Left ventricle myocardium inferior (tissue), 1 donor: ENCODE measurements at regions not wholly inside any gene's neighbourhood (a gene's known extent, or its start where the extent isn't known, plus 50 kb on each side); places are given as distances from the start of the nearest gene placed in this dataset.

Experiments used
- DNase-seq: peaks from one replicate; pipeline ENCODE4 v3.0.0-alpha.2; 2020
- H3K27ac ChIP-seq: fragments of 200-600 bp; replicated peaks from 2 replicates; pipeline ENCODE4 v1.8.0; 2021
- H3K27me3 ChIP-seq: fragments of 200-600 bp; 2 replicates; pipeline ENCODE4 v1.8.0; 2021; ENCODE audit warnings: low read depth
- H3K36me3 ChIP-seq: fragments of 200-600 bp; 2 replicates; pipeline ENCODE4 v1.8.0; 2021
- H3K4me1 ChIP-seq: fragments of 200-600 bp; 2 replicates; pipeline ENCODE4 v1.8.0; 2021
- H3K4me3 ChIP-seq: fragments of 200-600 bp; 2 replicates; pipeline ENCODE4 v1.8.0; 2021; ENCODE audit warnings: mild to moderate bottlenecking, moderate library complexity
- H3K9me3 ChIP-seq: fragments of 200-600 bp; replicated peaks from 2 replicates; pipeline ENCODE4 v1.8.0; 2021
- CTCF ChIP-seq: fragments of 200-600 bp; IDR thresholded peaks from 2 replicates; pipeline ENCODE4 v1.8.0; 2021; ENCODE audit warnings: antibody characterized with exemption, mild to moderate bottlenecking, borderline replicate concordance
- intact Hi-C: fragments of 100-400 bp; cut with micrococcal nuclease; formaldehyde crosslinking; loops from one replicate; pipeline ENCODE4 v1.11.0; 2022
- donor health status: DM: no; HTN: yes; CAD: no; lungs with severe emphysema.

GRCh38 chr1:93739472-93739871, 57.8 kb upstream of the BCAR3 start:
- H3K27me3 ChIP-seq: no peaks in the 10 kb centered on the region
- no peak overlapping the region for H3K27ac ChIP-seq
- H3K36me3 ChIP-seq: no peaks in the 10 kb centered on the region
- DNase-seq: no peak
- no peak overlapping the region for H3K4me3 ChIP-seq
- intact Hi-C loops: no loop called here
- peaks cover 15% of the 10 kb centered on the region for H3K4me1 ChIP-seq
- H3K9me3 ChIP-seq: no peaks in the 10 kb centered on the region
- no peak for TF ChIP-seq CTCF

- DNase-seq: no peak
- intact Hi-C loops: no loop called here
- no peak overlapping the region for H3K4me3 ChIP-seq
- peaks cover 15% of the 10 kb centered on the region for H3K4me1 ChIP-seq
- H3K27ac ChIP-seq: no peak overlapping the region
- H3K36me3 ChIP-seq: no peaks in the 10 kb centered on the region
- H3K27me3 ChIP-seq: no peaks in the 10 kb centered on the region
- TF ChIP-seq CTCF: no peak
- no peaks in the 10 kb centered on the region for H3K9me3 ChIP-seq
Observed at GRCh38 chr1:93738926-93739325, 57.3 kb upstream of the BCAR3 start.

- Histone ChIP-seq H3K36me3 (no peaks in the 10 kb centered on the region), H3K27me3 (no peaks in the 10 kb centered on the region), H3K4me3 (no peak overlapping the region), H3K4me1 (peaks cover 15% of the 10 kb centered on the region), H3K27ac (no peak overlapping the region), H3K9me3 (no peaks in the 10 kb centered on the region)
- no peak for TF ChIP-seq CTCF
- DNase-seq: no peak
- intact Hi-C loops: no loop called here
Observed at GRCh38 chr1:93738075-93738622, 56.5 kb upstream of the BCAR3 start.

GRCh38 chr1:93735722-93736121, 54.1 kb upstream of the BCAR3 start:
- H3K36me3 ChIP-seq: no peaks in the 10 kb centered on the region
- intact Hi-C loops: no loop called here
- H3K27ac ChIP-seq: no peak overlapping the region
- no peak for TF ChIP-seq CTCF
- no peaks in the 10 kb centered on the region for H3K27me3 ChIP-seq
- H3K9me3 ChIP-seq: no peaks in the 10 kb centered on the region
- DNase-seq: no peak
- peaks cover 15% of the 10 kb centered on the region for H3K4me1 ChIP-seq
- no peak overlapping the region for H3K4me3 ChIP-seq

- Histone ChIP-seq H3K4me1 (peaks cover 9% of the 10 kb centered on the region), H3K9me3 (no peaks in the 10 kb centered on the region), H3K36me3 (no peaks in the 10 kb centered on the region), H3K27ac (no peak overlapping the region), H3K4me3 (no peak overlapping the region), H3K27me3 (no peaks in the 10 kb centered on the region)
- TF ChIP-seq CTCF: peak; percentile 42
- intact Hi-C loops: no loop called here
- DNase-seq: no peak
Observed at GRCh38 chr1:93734999-93735398, 53.4 kb upstream of the BCAR3 start.
